Vagina (tissue), 2 donors: ENCODE measurements at regions not wholly inside any gene's neighbourhood (a gene's known extent, or its start where the extent isn't known, plus 50 kb on each side); places are given as distances from the start of the nearest gene placed in this dataset.

Experiments
- DNase-seq, 2 donors: peaks; one replicate each; pipeline ENCODE4 v3.0.0-alpha.2; 2017; ENCODE audit errors: extremely low spot score in 2 of 2
- H3K27ac ChIP-seq: fragments of 200-600 bp; sonication (generic); one replicate; pipeline ENCODE4 v1.5.1; 2019
- H3K27me3 ChIP-seq: fragments of 200-600 bp; sonication (generic); one replicate; pipeline ENCODE4 v1.5.1; 2019
- H3K36me3 ChIP-seq, 2 donors: fragments of 200-600 bp; sonication (generic); one replicate each; pipeline ENCODE4 v1.5.1; 2017 to 2019
- H3K4me1 ChIP-seq: fragments of 200-600 bp; sonication (generic); one replicate; pipeline ENCODE4 v1.5.1; 2019
- H3K4me3 ChIP-seq, 2 donors: fragments of 200-600 bp; sonication (generic); 1 replicate in 1 of 2; 2 replicates in 1 of 2; pipeline ENCODE4 v1.5.1; 2016 to 2019
- H3K9me3 ChIP-seq: fragments of 200-600 bp; sonication (generic); one replicate; pipeline ENCODE4 v1.5.1; 2019
- POLR2A ChIP-seq, 2 donors: fragments of 450-650 bp; IDR thresholded peaks; one replicate each; pipeline ENCODE4 v1.6.1; 2017; ENCODE audit warnings: antibody characterized with exemption in 2 of 2, mild to moderate bottlenecking in 2 of 2, moderate library complexity in 2 of 2
- POLR2AphosphoS5 ChIP-seq, 2 donors: sonication (generic); formaldehyde crosslinking; IDR thresholded peaks; one replicate each; pipeline ENCODE4 v1.9.0; 2017; ENCODE audit warnings: antibody characterized with exemption in 2 of 2, mild to moderate bottlenecking in 2 of 2, low read depth in 1 of 2; ENCODE audit not compliant: insufficient read depth in 1 of 2
- intact Hi-C: fragments of 100-400 bp; cut with DNase I; formaldehyde crosslinking; loops from one replicate; pipeline ENCODE4 v1.15.1; 2023
- TF ChIP-seq, protein P1 (sequence below), 3 experiments: fragments of 450-650 bp in 2 of 3; fragments of 200-600 bp in 1 of 3; sonication (generic) in 1 of 3; IDR thresholded peaks; one replicate each; pipeline ENCODE4 v1.5.1; 2017 to 2019; ENCODE audit warnings: antibody characterized with exemption in 3 of 3, mild to moderate bottlenecking in 2 of 3, moderate library complexity in 2 of 3

DNA sequence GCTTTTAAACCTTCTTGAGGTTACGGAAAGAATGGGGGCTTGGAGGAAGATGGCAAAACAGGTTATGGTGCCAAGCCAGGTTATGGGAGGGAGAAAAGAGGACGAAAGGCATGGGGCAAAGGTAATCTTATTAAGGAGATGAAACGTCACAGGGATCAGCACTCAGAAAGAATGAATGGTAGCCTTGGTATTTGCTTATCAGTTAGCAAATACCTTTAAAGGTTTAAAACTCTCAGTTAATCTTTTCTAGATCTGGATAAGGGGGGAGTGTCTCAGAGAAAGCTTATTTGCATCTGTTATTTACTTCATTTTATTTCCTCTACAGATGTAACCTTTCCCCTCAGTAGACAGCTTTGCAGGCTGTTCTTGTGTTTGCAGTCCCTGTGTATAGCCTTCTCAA, 55.5 kb upstream of the EEF1E1 start:
- intact Hi-C loops = no loop called here
- H3K27ac ChIP-seq = no peak overlapping the region
- H3K27me3 ChIP-seq = no peaks in the 10 kb centered on the region
- TF ChIP-seq, protein P1, sequence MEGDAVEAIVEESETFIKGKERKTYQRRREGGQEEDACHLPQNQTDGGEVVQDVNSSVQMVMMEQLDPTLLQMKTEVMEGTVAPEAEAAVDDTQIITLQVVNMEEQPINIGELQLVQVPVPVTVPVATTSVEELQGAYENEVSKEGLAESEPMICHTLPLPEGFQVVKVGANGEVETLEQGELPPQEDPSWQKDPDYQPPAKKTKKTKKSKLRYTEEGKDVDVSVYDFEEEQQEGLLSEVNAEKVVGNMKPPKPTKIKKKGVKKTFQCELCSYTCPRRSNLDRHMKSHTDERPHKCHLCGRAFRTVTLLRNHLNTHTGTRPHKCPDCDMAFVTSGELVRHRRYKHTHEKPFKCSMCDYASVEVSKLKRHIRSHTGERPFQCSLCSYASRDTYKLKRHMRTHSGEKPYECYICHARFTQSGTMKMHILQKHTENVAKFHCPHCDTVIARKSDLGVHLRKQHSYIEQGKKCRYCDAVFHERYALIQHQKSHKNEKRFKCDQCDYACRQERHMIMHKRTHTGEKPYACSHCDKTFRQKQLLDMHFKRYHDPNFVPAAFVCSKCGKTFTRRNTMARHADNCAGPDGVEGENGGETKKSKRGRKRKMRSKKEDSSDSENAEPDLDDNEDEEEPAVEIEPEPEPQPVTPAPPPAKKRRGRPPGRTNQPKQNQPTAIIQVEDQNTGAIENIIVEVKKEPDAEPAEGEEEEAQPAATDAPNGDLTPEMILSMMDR (IDR thresholded peaks at IDR 0.05) = no peak
- no peak for TF ChIP-seq POLR2A (IDR thresholded peaks at IDR 0.05)
- TF ChIP-seq POLR2AphosphoS5 (IDR thresholded peaks at IDR 0.05; ENCODE audit: insufficient read depth in 1 of 2, low read depth in 1 of 2) = no peak
- H3K4me1 ChIP-seq = no peaks in the 10 kb centered on the region
- H3K36me3 ChIP-seq = no peaks in the 10 kb centered on the region
- H3K4me3 ChIP-seq = no peak overlapping the region
- no peaks in the 10 kb centered on the region for H3K9me3 ChIP-seq
- no peak for DNase-seq

DNA sequence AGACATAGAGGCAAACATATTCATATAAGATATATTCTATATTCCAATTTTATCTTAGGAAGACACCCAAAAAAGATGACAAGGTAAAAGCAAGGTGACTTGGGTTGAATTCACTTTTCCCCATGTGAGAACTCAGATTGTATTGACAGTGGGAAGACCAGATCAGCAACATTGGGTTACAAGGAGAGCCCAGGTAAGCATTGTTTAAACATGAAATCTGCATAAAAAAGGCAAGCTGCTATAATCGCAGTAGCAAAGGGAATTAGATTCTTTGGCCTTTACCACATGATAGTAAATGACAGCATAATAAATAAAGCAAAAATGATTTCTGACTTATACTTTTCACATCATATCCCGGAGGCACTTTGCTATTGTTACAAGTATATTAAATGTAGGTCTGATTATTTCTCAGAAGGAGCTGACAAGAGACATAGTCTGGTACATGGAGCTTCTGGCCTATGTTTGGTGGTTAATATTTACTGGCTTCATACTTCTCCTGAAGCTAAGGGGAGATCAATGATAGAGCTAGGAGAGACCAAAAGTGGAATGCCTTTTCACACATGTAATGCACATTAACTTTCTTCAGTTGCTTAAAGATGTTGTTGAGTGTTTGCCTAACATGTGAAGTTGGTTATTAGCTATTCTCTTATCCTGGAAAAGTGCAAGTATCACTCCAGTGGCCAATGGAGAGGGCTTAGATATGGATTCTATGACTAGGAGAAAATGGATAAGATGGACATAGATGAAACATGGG, 53.1 kb upstream of the EEF1E1 start:
- TF ChIP-seq POLR2A (IDR thresholded peaks at IDR 0.05) = no peak
- TF ChIP-seq, protein P1 (IDR thresholded peaks at IDR 0.05) = no peak
- no peak for TF ChIP-seq POLR2AphosphoS5 (IDR thresholded peaks at IDR 0.05; ENCODE audit: insufficient read depth in 1 of 2, low read depth in 1 of 2)
- Histone ChIP-seq H3K27me3 (no peaks in the 10 kb centered on the region), H3K4me3 (no peak overlapping the region), H3K9me3 (no peaks in the 10 kb centered on the region), H3K36me3 (no peaks in the 10 kb centered on the region), H3K4me1 (no peaks in the 10 kb centered on the region), H3K27ac (no peak overlapping the region)
- intact Hi-C loops = no loop called here
- DNase-seq = no peak
